PC-9 (cell line): ENCODE measurements at regions not wholly inside any gene's neighbourhood (a gene's known extent, or its start where the extent isn't known, plus 50 kb on each side); places are given as distances from the start of the nearest gene placed in this dataset.

ENCODE experiments used
- CTCF ChIP-seq: fragments of 200-600 bp; sonication (generic); conservative IDR thresholded peaks from 2 replicates; pipeline ENCODE4 v1.6.1; 2017; ENCODE audit warnings: mixed run types, antibody characterized with exemption, mild to moderate bottlenecking, moderate library complexity
- EZH2 ChIP-seq: fragments of 200-600 bp; sonication (generic); IDR thresholded peaks from 2 replicates; pipeline ENCODE4 v1.8.0; 2017; ENCODE audit warnings: antibody characterized with exemption, low read depth

GRCh38 chr20:60352596-60352995 lies 394.4 kb downstream of the CDH26 start:
- TF ChIP-seq CTCF: no peak
- no peak for TF ChIP-seq EZH2
